CD4-positive, alpha-beta T cell (primary cell): ENCODE measurements at regions not wholly inside any gene's neighbourhood (a gene's known extent, or its start where the extent isn't known, plus 50 kb on each side); places are given as distances from the start of the nearest gene placed in this dataset.

Experiments used
- ATAC-seq: fragments of 200-7000 bp; cut with Tn5 transposase; one replicate; pipeline ENCODE4 v1.10.0; 2022; ENCODE audit warnings: mild to moderate bottlenecking; ENCODE audit not compliant: poor library complexity
- CTCF ChIA-PET: fragments of 350-600 bp; sonication (Branson Sonifier 250); formaldehyde crosslinking; loops from one replicate; lab custom pipeline; 2021; ENCODE audit warnings: antibody characterized with exemption, inconsistent platforms; lab: Charles Lee
- POLR2A ChIA-PET: fragments of 350-600 bp; sonication (Branson Sonifier 250); formaldehyde crosslinking; loops from one replicate; lab custom pipeline; 2021; ENCODE audit warnings: antibody characterized with exemption, inconsistent platforms; lab: Charles Lee
- DNase-seq, 14 experiments: peaks; one replicate each; pipeline ENCODE4 v3.0.0-alpha.2; 2013 to 2020; ENCODE audit warnings: mixed read lengths in 2 of 14
- H3K27ac ChIP-seq, 2 donors: one replicate each; pipeline versions ENCODE4 v1.5.1 to v1.7.0; 2013; ENCODE audit warnings: low read length in 2 of 2, low read depth in 1 of 2, mild to moderate bottlenecking in 1 of 2
- H3K27me3 ChIP-seq, 2 experiments: 1 replicate in 1 of 2; 2 replicates in 1 of 2; pipeline versions ENCODE4 v1.6.1 to v1.7.0; 2013; ENCODE audit warnings: low read length in 2 of 2, control low read depth in 1 of 2, mild to moderate bottlenecking in 1 of 2, moderate library complexity in 1 of 2; ENCODE audit not compliant: insufficient read depth in 2 of 2, control insufficient read depth in 1 of 2
- H3K36me3 ChIP-seq: one replicate; pipeline ENCODE4 v1.6.1; 2013; ENCODE audit warnings: low read length, control low read depth; ENCODE audit not compliant: insufficient read depth
- H3K4me1 ChIP-seq: one replicate; pipeline ENCODE4 v1.6.1; 2013; ENCODE audit warnings: low read length, control low read depth; ENCODE audit not compliant: insufficient read depth
- H3K4me3 ChIP-seq: one replicate; pipeline ENCODE4 v1.5.1; 2013; ENCODE audit warnings: mild to moderate bottlenecking, low read length, moderate library complexity
- H3K9me3 ChIP-seq, 2 experiments: 1 replicate in 1 of 2; 2 replicates in 1 of 2; pipeline versions ENCODE4 v1.6.1 to v1.7.0; 2013; ENCODE audit warnings: low read length in 2 of 2, mild to moderate bottlenecking in 2 of 2, control low read depth in 1 of 2, moderate library complexity in 1 of 2; ENCODE audit not compliant: control insufficient read depth in 1 of 2, insufficient read depth in 1 of 2
- H3K27ac Mint-ChIP-seq: one replicate; pipeline ENCODE4 v1.8.0; 2020; ENCODE audit warnings: mixed read lengths
- H3K27me3 Mint-ChIP-seq: one replicate; pipeline ENCODE4 v1.8.0; 2021; ENCODE audit warnings: mixed read lengths
- H3K36me3 Mint-ChIP-seq: one replicate; pipeline ENCODE4 v1.8.0; 2021; ENCODE audit warnings: low read depth, mixed read lengths
- H3K4me1 Mint-ChIP-seq: one replicate; pipeline ENCODE4 v1.8.0; 2021; ENCODE audit warnings: low read depth, mixed read lengths
- H3K4me3 Mint-ChIP-seq: one replicate; pipeline ENCODE4 v1.8.0; 2020; ENCODE audit warnings: mild to moderate bottlenecking, mixed read lengths
- H3K9me3 Mint-ChIP-seq: one replicate; pipeline ENCODE4 v1.8.0; 2020; ENCODE audit warnings: mixed read lengths
- CTCF ChIP-seq: fragments of 200-600 bp; IDR thresholded peaks from one replicate; pipeline ENCODE4 v1.8.0; 2022; ENCODE audit warnings: antibody characterized with exemption, mild to moderate bottlenecking
- intact Hi-C, 2 experiments: fragments of 100-400 bp; cut with DNase I in 1 of 2; cut with micrococcal nuclease in 1 of 2; formaldehyde crosslinking; loops; one replicate each; pipeline versions ENCODE4 v1.15.1 to v1.9.0; 2023 to 2025; cut with DNase I, micrococcal nuclease

- H3K9me3 Mint-ChIP-seq = peaks cover 21% of the 10 kb centered on the region
Observed at GRCh38 chr7:53642361-53642760, 606.9 kb downstream of the POM121L12 start.

GRCh38 chr7:53642866-53643265 lies 607.4 kb downstream of the POM121L12 start:
- Mint-ChIP-seq H3K4me1 (no peaks in the 10 kb centered on the region), H3K27ac (no peak overlapping the region), H3K9me3 (peaks cover 19% of the 10 kb centered on the region), H3K27me3 (no peaks in the 10 kb centered on the region), H3K36me3 (no peaks in the 10 kb centered on the region), H3K4me3 (no peak overlapping the region)
- H3K9me3 ChIP-seq = no peaks in the 10 kb centered on the region
- no peak for TF ChIP-seq CTCF
- ChIA-PET CTCF (no interaction called here), POLR2A (no interaction called here)
- H3K27ac ChIP-seq = no peak overlapping the region
- no peak for DNase-seq
- no peaks in the 10 kb centered on the region for H3K4me1 ChIP-seq
- no peak overlapping the region for H3K4me3 ChIP-seq
- no peak for ATAC-seq
- intact Hi-C loops = no loop called here
- no peaks in the 10 kb centered on the region for H3K27me3 ChIP-seq
- no peaks in the 10 kb centered on the region for H3K36me3 ChIP-seq

More at GRCh38 chr7:53642361-53642760, 606.9 kb downstream of the POM121L12 start:
- POLR2A ChIA-PET = no interaction called here
- CTCF ChIA-PET = no interaction called here
- no peak for ATAC-seq
- Histone ChIP-seq H3K27ac (no peak overlapping the region), H3K9me3 (no peaks in the 10 kb centered on the region), H3K4me3 (no peak overlapping the region), H3K4me1 (no peaks in the 10 kb centered on the region), H3K27me3 (no peaks in the 10 kb centered on the region), H3K36me3 (no peaks in the 10 kb centered on the region)
- no peaks in the 10 kb centered on the region for H3K4me1 Mint-ChIP-seq
- H3K27me3 Mint-ChIP-seq = no peaks in the 10 kb centered on the region
- H3K36me3 Mint-ChIP-seq = no peaks in the 10 kb centered on the region
- H3K27ac Mint-ChIP-seq = no peak overlapping the region
- H3K4me3 Mint-ChIP-seq = no peak overlapping the region
- TF ChIP-seq CTCF = no peak
- intact Hi-C loops = no loop called here
- no peak for DNase-seq

DNA sequence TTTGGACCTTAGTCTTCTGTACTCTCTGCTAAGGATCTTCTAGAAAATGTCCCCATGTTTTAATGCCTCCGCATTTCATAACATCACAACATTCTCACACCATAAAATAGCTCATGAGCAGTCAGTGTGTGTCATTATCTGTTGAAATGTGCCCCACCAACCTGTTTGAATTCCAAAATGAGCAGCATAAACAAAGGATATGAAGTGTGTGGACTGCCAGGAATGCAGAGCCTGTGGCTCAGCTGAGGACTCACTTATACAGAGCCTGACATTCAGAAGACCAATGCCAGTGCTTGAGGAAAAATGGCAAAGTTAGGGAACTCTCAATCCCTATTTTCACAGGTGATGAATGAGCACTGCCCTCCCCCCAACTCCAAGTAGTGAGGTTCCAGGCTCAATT lies 621.4 kb downstream of the POM121L12 start:
- no peak for TF ChIP-seq CTCF
- no peak overlapping the region for H3K4me3 Mint-ChIP-seq

More for the DNA sequence above, 621.4 kb downstream of the POM121L12 start:
- ChIA-PET CTCF (no interaction called here), POLR2A (no interaction called here)
- intact Hi-C loops = no loop called here
- Mint-ChIP-seq H3K36me3 (no peaks in the 10 kb centered on the region), H3K27me3 (no peaks in the 10 kb centered on the region), H3K4me1 (no peaks in the 10 kb centered on the region), H3K27ac (no peak overlapping the region), H3K9me3 (peaks cover 7% of the 10 kb centered on the region)
- ATAC-seq = no peak
- no peak for DNase-seq
- Histone ChIP-seq H3K4me1 (no peaks in the 10 kb centered on the region), H3K27ac (no peak overlapping the region), H3K4me3 (no peak overlapping the region), H3K36me3 (no peaks in the 10 kb centered on the region), H3K27me3 (no peaks in the 10 kb centered on the region), H3K9me3 (no peaks in the 10 kb centered on the region)
